C4-2B (cell line): ENCODE measurements at regions not wholly inside any gene's neighbourhood (a gene's known extent, or its start where the extent isn't known, plus 50 kb on each side); places are given as distances from the start of the nearest gene placed in this dataset.

ENCODE experiments used
- CTCF ChIP-seq: fragments of 450-650 bp; conservative IDR thresholded peaks from 2 replicates; pipeline ENCODE4 v1.5.1; 2017; ENCODE audit warnings: mild to moderate bottlenecking
- ZFX ChIP-seq: fragments of 450-650 bp; IDR thresholded peaks from 2 replicates; pipeline ENCODE4 v1.6.1; 2017

DNA sequence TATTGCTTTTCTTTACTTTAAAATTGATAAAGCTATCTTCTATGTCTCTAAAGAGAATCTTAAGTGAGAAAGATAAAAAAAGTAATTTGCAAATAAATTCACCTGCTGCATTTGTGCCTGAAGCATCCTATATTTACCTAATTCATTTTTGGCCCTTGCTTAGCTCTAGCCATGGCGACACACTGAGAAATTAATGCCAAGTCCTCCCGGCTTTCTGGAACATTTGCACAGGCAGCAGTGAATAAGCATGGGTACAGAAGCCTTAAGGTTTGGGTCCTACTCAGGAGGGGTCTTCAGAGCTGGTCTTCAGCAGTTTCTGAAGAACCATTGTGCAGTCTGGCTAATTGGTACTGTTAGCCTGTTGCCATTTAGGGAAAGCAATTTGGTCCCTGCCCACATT is 73.9 kb upstream of the ZEB2 start:
- TF ChIP-seq CTCF (no peak), ZFX (no peak)
